HG03439 (cell line): ENCODE measurements at regions not wholly inside any gene's neighbourhood (a gene's known extent, or its start where the extent isn't known, plus 50 kb on each side); places are given as distances from the start of the nearest gene placed in this dataset.
"Not testable (repeated sequence)": the region's sequence is repeated elsewhere in the genome, so short reads cannot be mapped to it uniquely, and the experiment has no call there.

Experiments
- ATAC-seq: cut with Tn5 transposase; IDR thresholded peaks from one replicate; pipeline ENCODE4 v1.9.1; 2021; ENCODE audit warnings: mild to moderate bottlenecking, moderate library complexity; ENCODE audit not compliant: unreplicated experiment

- ATAC-seq = no peak
Observed at GRCh38 chr6:164063346-164063745, 648.8 kb downstream of the QKI start.

- ATAC-seq = no peak
Observed at GRCh38 chr6:164062872-164063271, 648.4 kb downstream of the QKI start.

GRCh38 chr6:164057876-164058275 lies 643.4 kb downstream of the QKI start:
- no peak for ATAC-seq

- ATAC-seq = no peak
Observed at GRCh38 chr6:164051427-164051826, 636.9 kb downstream of the QKI start.

GRCh38 chr6:164049517-164049988 lies 635.0 kb downstream of the QKI start:
- no peak for ATAC-seq

- ATAC-seq = no peak
Observed at GRCh38 chr6:164048840-164049516, 634.5 kb downstream of the QKI start.

GRCh38 chr6:164045082-164045481 lies 630.6 kb downstream of the QKI start:
- no peak for ATAC-seq

GRCh38 chr6:164043656-164044055 lies 629.1 kb downstream of the QKI start:
- not testable (repeated sequence) for ATAC-seq

GRCh38 chr6:164042212-164042611 lies 627.7 kb downstream of the QKI start:
- no peak for ATAC-seq

- ATAC-seq = no peak
Observed at GRCh38 chr6:164040994-164041393, 626.5 kb downstream of the QKI start.

GRCh38 chr6:164039954-164040375 lies 625.4 kb downstream of the QKI start:
- no peak for ATAC-seq

GRCh38 chr6:164037171-164037870 lies 622.8 kb downstream of the QKI start:
- ATAC-seq = no peak

GRCh38 chr6:164035900-164036485 lies 621.5 kb downstream of the QKI start:
- ATAC-seq = no peak

- ATAC-seq = no peak
Observed at GRCh38 chr6:164034602-164035140, 620.2 kb downstream of the QKI start.

- no peak for ATAC-seq
Observed at GRCh38 chr6:164025180-164025579, 610.7 kb downstream of the QKI start.

GRCh38 chr6:164023535-164023934 lies 609.0 kb downstream of the QKI start:
- ATAC-seq = no peak

GRCh38 chr6:164022632-164023031 lies 608.1 kb downstream of the QKI start:
- no peak for ATAC-seq

- ATAC-seq = no peak
Observed at GRCh38 chr6:164021589-164022250, 607.2 kb downstream of the QKI start.

GRCh38 chr6:164020142-164020541 lies 605.6 kb downstream of the QKI start:
- no peak for ATAC-seq

GRCh38 chr6:164018133-164018532 lies 603.6 kb downstream of the QKI start:
- ATAC-seq = no peak

- no peak for ATAC-seq
Observed at GRCh38 chr6:164016056-164016455, 601.5 kb downstream of the QKI start.
